ENCODE measurements at regions not wholly inside any gene's neighbourhood (a gene's known extent, or its start where the extent isn't known, plus 50 kb on each side); places are given as distances from the start of the nearest gene placed in this dataset.

- Histone ChIP-seq H3K9me3 (no peaks in the 10 kb centered on the region), H3K4me1 (no peaks in the 10 kb centered on the region), H3K36me3 (ENCODE audit: insufficient read depth in 1 of 2, low read depth in 1 of 2) (no peaks in the 10 kb centered on the region), H3K27me3 (ENCODE audit: insufficient read depth in 3 of 3, low read length in 2 of 3) (no peaks in the 10 kb centered on the region), H3K4me3 (no peak overlapping the region), H3K27ac (no peak overlapping the region)
- intact Hi-C loops (cut with DNase I): no loop called here
- no peak for TF ChIP-seq CTCF (IDR thresholded peaks at IDR 0.05)
- ATAC-seq (no peak), DNase-seq (peak in 1 of 2 donors; percentile 15)
- WGBS, 3 donors: 22 to 33% (median 25%) methylated on average over 7 of the region's 7 CpGs
Observed at GRCh38 chr3:120855665-120856437, 52.2 kb upstream of the STXBP5L start.
